ENCODE measurements at regions not wholly inside any gene's neighbourhood (a gene's known extent, or its start where the extent isn't known, plus 50 kb on each side); places are given as distances from the start of the nearest gene placed in this dataset.

DNA sequence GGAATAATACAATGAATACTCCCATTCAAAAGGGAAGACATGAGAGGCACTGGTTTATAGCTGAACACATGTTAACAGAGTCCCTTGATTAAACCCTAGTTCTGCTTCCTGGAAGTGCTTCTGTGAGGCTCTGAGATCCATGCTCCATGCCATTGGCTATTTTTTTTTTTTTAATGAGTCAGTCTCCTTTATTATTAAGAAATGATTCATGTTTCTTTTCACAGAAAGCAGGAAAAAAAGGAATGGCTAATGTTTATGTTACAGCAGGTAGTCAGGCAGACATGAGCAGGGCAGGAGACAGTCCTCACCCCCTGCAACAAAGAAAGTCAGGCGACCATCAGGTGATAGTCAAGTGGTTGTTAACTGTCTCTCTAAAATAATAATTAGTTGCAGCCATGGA is 598.7 kb downstream of the EPHA5 start (continued):
- no peak for TF ChIP-seq FOXJ3 (CRISPR knock-in tag; IDR thresholded peaks at IDR 0.05; ENCODE audit: borderline replicate concordance)
- TF ChIP-seq ZMAT4 (CRISPR knock-in tag; IDR thresholded peaks at IDR 0.05), result no peak

GRCh38 chr4:65069177-65069576 is 601.1 kb downstream of the EPHA5 start:
- ATAC-seq (no peak), DNase-seq (ENCODE audit: low spot score) (no peak)
- POLR2A ChIA-PET, result no interaction called here
- H3K27ac Mint-ChIP-seq, result no peak overlapping the region
- peaks cover 23% of the 10 kb centered on the region for H3K9me3 Mint-ChIP-seq
- CTCF ChIA-PET, result no interaction called here
- TF ChIP-seq FOXK1 (CRISPR knock-in tag; IDR thresholded peaks at IDR 0.05) (no peak), FOXP1 (CRISPR knock-in tag; IDR thresholded peaks at IDR 0.05; ENCODE audit: borderline replicate concordance) (peak; percentile 49; the same call in 1 of the 2 replicates), ZBTB21 (CRISPR knock-in tag; IDR thresholded peaks at IDR 0.05; ENCODE audit: borderline replicate concordance) (no peak)
- TF ChIP-seq, protein P1, sequence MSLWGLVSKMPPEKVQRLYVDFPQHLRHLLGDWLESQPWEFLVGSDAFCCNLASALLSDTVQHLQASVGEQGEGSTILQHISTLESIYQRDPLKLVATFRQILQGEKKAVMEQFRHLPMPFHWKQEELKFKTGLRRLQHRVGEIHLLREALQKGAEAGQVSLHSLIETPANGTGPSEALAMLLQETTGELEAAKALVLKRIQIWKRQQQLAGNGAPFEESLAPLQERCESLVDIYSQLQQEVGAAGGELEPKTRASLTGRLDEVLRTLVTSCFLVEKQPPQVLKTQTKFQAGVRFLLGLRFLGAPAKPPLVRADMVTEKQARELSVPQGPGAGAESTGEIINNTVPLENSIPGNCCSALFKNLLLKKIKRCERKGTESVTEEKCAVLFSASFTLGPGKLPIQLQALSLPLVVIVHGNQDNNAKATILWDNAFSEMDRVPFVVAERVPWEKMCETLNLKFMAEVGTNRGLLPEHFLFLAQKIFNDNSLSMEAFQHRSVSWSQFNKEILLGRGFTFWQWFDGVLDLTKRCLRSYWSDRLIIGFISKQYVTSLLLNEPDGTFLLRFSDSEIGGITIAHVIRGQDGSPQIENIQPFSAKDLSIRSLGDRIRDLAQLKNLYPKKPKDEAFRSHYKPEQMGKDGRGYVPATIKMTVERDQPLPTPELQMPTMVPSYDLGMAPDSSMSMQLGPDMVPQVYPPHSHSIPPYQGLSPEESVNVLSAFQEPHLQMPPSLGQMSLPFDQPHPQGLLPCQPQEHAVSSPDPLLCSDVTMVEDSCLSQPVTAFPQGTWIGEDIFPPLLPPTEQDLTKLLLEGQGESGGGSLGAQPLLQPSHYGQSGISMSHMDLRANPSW (CRISPR knock-in tag; conservative IDR thresholded peaks at IDR 0.05; ENCODE audit: low read depth), result no peak
- H3K36me3 Mint-ChIP-seq, result peaks cover 19% of the 10 kb centered on the region
- H3K27me3 Mint-ChIP-seq (ENCODE audit: low read depth), result no peaks in the 10 kb centered on the region
- no peaks in the 10 kb centered on the region for H3K4me1 Mint-ChIP-seq
- no peak overlapping the region for H3K4me3 Mint-ChIP-seq

DNA sequence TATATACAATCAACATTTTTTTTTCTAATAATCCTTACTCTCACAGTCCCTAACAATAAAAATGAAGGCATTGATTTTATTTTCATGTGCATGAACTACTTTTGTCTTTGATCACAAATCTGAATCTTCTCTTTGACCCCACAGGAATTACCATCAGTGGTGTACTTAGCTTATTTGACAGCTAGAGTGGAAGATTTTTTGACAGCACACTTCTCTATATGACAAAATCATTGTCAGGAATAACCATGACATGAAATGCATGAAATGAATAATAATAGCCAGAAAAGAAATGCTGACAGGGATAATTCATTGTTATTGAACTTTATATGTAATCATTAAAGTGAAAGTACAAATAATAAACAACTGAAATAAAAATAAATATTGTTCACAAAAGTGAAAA is 604.2 kb downstream of the EPHA5 start:
- Mint-ChIP-seq H3K4me1 (no peaks in the 10 kb centered on the region), H3K36me3 (no peaks in the 10 kb centered on the region), H3K9me3 (no peaks in the 10 kb centered on the region), H3K27me3 (ENCODE audit: low read depth) (no peaks in the 10 kb centered on the region), H3K4me3 (no peak overlapping the region), H3K27ac (no peak overlapping the region)
- CTCF ChIA-PET, result no interaction called here
- POLR2A ChIA-PET, result no interaction called here
- DNase-seq (ENCODE audit: low spot score) (no peak), ATAC-seq (no peak)
- TF ChIP-seq ATF3 (CRISPR knock-in tag; conservative IDR thresholded peaks at IDR 0.05) (no peak), TCF7 (CRISPR knock-in tag; IDR thresholded peaks at IDR 0.05; ENCODE audit: low read depth) (no peak), EMX1 (CRISPR knock-in tag; IDR thresholded peaks at IDR 0.05) (no peak), ZNF425 (CRISPR knock-in tag; conservative IDR thresholded peaks at IDR 0.05) (no peak), CREB1 (CRISPR knock-in tag; IDR thresholded peaks at IDR 0.05) (no peak), MXD4 (CRISPR knock-in tag; IDR thresholded peaks at IDR 0.05; ENCODE audit: borderline replicate concordance) (no peak)
- TF ChIP-seq, protein P1 (CRISPR knock-in tag; conservative IDR thresholded peaks at IDR 0.05; ENCODE audit: low read depth), result no peak

DNA sequence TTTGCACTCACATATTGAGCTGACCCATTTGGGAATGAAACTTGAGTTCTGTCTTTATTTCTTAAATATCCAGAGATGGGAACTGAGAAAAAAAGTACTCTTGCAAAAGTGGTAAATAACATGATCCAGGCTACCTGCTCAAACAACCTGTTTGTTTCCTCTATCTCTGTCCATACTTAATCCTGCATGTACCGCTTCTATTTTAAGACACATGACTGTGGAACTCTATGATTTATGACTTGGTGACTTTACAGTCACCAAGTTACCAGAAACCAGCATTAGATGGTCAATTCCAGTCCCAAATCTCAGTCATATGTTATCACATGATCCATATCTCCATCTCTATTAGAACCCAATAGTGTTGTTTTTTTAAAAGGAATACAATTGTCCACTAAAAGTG is 606.7 kb downstream of the EPHA5 start:
- ATAC-seq (no peak), DNase-seq (ENCODE audit: low spot score) (no peak)
- CTCF ChIA-PET, result no interaction called here
- Mint-ChIP-seq H3K4me1 (no peaks in the 10 kb centered on the region), H3K4me3 (no peak overlapping the region), H3K9me3 (peaks cover 5% of the 10 kb centered on the region), H3K27me3 (ENCODE audit: low read depth) (no peaks in the 10 kb centered on the region), H3K27ac (no peak overlapping the region), H3K36me3 (peaks cover 6% of the 10 kb centered on the region)
- POLR2A ChIA-PET, result no interaction called here
- TF ChIP-seq ETV6 (CRISPR knock-in tag; IDR thresholded peaks at IDR 0.05) (no peak), FOXJ3 (CRISPR knock-in tag; IDR thresholded peaks at IDR 0.05; ENCODE audit: borderline replicate concordance) (no peak), HMGA2 (CRISPR knock-in tag; IDR thresholded peaks at IDR 0.05) (no peak), ZNF219 (CRISPR knock-in tag; IDR thresholded peaks at IDR 0.05; ENCODE audit: borderline replicate concordance) (no peak), TEAD4 (CRISPR knock-in tag; IDR thresholded peaks at IDR 0.05) (no peak), ATF3 (CRISPR knock-in tag; conservative IDR thresholded peaks at IDR 0.05) (no peak), PRDM15 (CRISPR knock-in tag; IDR thresholded peaks at IDR 0.05) (no peak)
